GM20000 (cell line): ENCODE measurements at regions not wholly inside any gene's neighbourhood (a gene's known extent, or its start where the extent isn't known, plus 50 kb on each side); places are given as distances from the start of the nearest gene placed in this dataset.

ENCODE experiments used
- DNase-seq: peaks from one replicate; pipeline ENCODE4 v3.0.0; 2012; ENCODE audit warnings: low spot score
- CTCF ChIP-seq: IDR thresholded peaks from 2 replicates; pipeline ENCODE4 v1.5.1; 2012; ENCODE audit warnings: mild to moderate bottlenecking, control low read depth; ENCODE audit errors: extremely low read depth, missing control alignments

GRCh38 chr2:8543060-8543382 lies 138.8 kb upstream of the ID2 start:
- DNase-seq, result no peak
- TF ChIP-seq CTCF, result peak; percentile 10

GRCh38 chr2:8543383-8544170 lies 138.3 kb upstream of the ID2 start:
- peak; percentile 76 for DNase-seq
- no peak for TF ChIP-seq CTCF

GRCh38 chr2:8544171-8544785 lies 137.6 kb upstream of the ID2 start:
- DNase-seq, result no peak
- TF ChIP-seq CTCF, result no peak

- peak; percentile 38 for TF ChIP-seq CTCF
- peak; percentile 76 for DNase-seq
These were observed 136.8 kb upstream of the ID2 start for GRCh38 chr2:8544786-8545694.

GRCh38 chr2:8545695-8546611 lies 135.9 kb upstream of the ID2 start:
- TF ChIP-seq CTCF, result no peak
- DNase-seq, result no peak

GRCh38 chr2:8546612-8547283 lies 135.1 kb upstream of the ID2 start:
- no peak for TF ChIP-seq CTCF
- DNase-seq, result no peak
